ENCODE measurements at regions not wholly inside any gene's neighbourhood (a gene's known extent, or its start where the extent isn't known, plus 50 kb on each side); places are given as distances from the start of the nearest gene placed in this dataset.

DNA sequence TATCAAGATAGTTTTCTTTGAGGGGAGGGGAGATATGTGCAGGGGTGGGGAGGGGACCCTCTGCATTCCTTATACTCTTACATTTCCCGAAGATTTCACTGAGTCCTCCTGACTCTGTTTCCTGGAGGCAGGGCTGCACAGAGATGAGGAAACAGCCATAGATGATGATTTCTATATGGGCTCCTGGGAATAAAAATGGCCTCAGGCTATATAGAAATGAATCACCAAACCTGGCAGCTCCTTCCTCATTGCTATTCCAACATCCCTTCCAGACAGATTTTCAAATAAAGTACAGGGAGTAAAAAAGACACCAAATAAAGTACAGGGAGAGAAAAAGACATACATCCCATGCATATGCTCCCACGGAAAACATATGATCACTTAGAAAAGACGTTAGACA is 474.8 kb upstream of the RAB6C start:
- FAIRE-seq: no peak
- POLR2A ChIA-PET: no interaction called here
- TF ChIP-seq ZSCAN30 (CRISPR knock-in tag; IDR thresholded peaks at IDR 0.05): no peak
- no peak for TF ChIP-seq NFIB (CRISPR knock-in tag; IDR thresholded peaks at IDR 0.05; ENCODE audit: borderline replicate concordance)
- no peak for TF ChIP-seq ZNF205 (CRISPR knock-in tag; IDR thresholded peaks at IDR 0.05)
- no peak for TF ChIP-seq ZNF180 (CRISPR knock-in tag; IDR thresholded peaks at IDR 0.05; ENCODE audit: borderline replicate concordance, low read depth)
- no peak for TF ChIP-seq TBL1XR1 (IDR thresholded peaks at IDR 0.05; ENCODE audit: borderline replicate concordance, low read length, partially characterized antibody)
- TF ChIP-seq CHD4 (IDR thresholded peaks at IDR 0.05; ENCODE audit: borderline replicate concordance, low read length): no peak
- TF ChIP-seq ZNF274 (CRISPR knock-in tag; IDR thresholded peaks at IDR 0.05): no peak
- TF ChIP-seq ZSCAN21 (CRISPR knock-in tag; IDR thresholded peaks at IDR 0.05; ENCODE audit: borderline replicate concordance): no peak
- TF ChIP-seq, protein P1, sequence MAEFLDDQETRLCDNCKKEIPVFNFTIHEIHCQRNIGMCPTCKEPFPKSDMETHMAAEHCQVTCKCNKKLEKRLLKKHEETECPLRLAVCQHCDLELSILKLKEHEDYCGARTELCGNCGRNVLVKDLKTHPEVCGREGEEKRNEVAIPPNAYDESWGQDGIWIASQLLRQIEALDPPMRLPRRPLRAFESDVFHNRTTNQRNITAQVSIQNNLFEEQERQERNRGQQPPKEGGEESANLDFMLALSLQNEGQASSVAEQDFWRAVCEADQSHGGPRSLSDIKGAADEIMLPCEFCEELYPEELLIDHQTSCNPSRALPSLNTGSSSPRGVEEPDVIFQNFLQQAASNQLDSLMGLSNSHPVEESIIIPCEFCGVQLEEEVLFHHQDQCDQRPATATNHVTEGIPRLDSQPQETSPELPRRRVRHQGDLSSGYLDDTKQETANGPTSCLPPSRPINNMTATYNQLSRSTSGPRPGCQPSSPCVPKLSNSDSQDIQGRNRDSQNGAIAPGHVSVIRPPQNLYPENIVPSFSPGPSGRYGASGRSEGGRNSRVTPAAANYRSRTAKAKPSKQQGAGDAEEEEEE (CRISPR knock-in tag; IDR thresholded peaks at IDR 0.05; ENCODE audit: borderline replicate concordance): no peak
- Histone ChIP-seq H3K79me2 (ENCODE audit: insufficient read depth, low read length) (no peaks in the 10 kb centered on the region), H3K9ac (ENCODE audit: insufficient read depth, low read depth, low read length) (no peak overlapping the region), H2AFZ (ENCODE audit: low read length) (no peak overlapping the region), H4K20me1 (ENCODE audit: insufficient read depth, low read length) (no peaks in the 10 kb centered on the region), H3K9me3 (ENCODE audit: low read length) (no peaks in the 10 kb centered on the region), H3K4me3 (replicated peaks in 1 of 3; ENCODE audit: insufficient read depth in 1 of 3, low read depth in 2 of 3, low read length in 3 of 3) (no peak overlapping the region), H3K4me1 (ENCODE audit: insufficient read depth, low read length) (no peaks in the 10 kb centered on the region), H3K4me2 (ENCODE audit: low read depth, low read length) (no peak overlapping the region), H3K36me3 (replicated peaks in 1 of 2; ENCODE audit: control insufficient read depth in 1 of 2, insufficient read depth in 2 of 2, low read length in 2 of 2) (no peaks in the 10 kb centered on the region), H3K27me3 (ENCODE audit: control insufficient read depth in 1 of 2, insufficient read depth in 2 of 2, low read length in 2 of 2) (no peaks in the 10 kb centered on the region; a peak in 1 of 5 replicates), H3K27ac (ENCODE audit: extremely low read length, insufficient read depth, low read length) (no peak overlapping the region)
- no peak for ATAC-seq
- intact Hi-C loops (cut with micrococcal nuclease; ENCODE audit: unreplicated experiment) (no loop called here), in situ Hi-C loops (cut with HindIII; ENCODE audit: extremely low pct_ligation_motif_present, low pct_unique_long_range_greater_than_20kb) (no loop called here)
- WGBS (ENCODE audit: low lambda C conversion rate): under 1% methylated on average over 3 of the region's 3 CpGs
- BruUV-seq (replicated peaks): no TSS peak
- CTCF ChIA-PET (ENCODE audit: low intra/inter-chr PET ratio, low total read pairs): no interaction called here
- no peak for DNase-seq (ENCODE audit: low spot score)
